HG02885 (cell line): ENCODE measurements at regions not wholly inside any gene's neighbourhood (a gene's known extent, or its start where the extent isn't known, plus 50 kb on each side); places are given as distances from the start of the nearest gene placed in this dataset.

ENCODE experiments used
- ATAC-seq: cut with Tn5 transposase; IDR thresholded peaks from one replicate; pipeline ENCODE4 v1.9.1; 2021; ENCODE audit warnings: mild to moderate bottlenecking; ENCODE audit not compliant: unreplicated experiment, poor library complexity

DNA sequence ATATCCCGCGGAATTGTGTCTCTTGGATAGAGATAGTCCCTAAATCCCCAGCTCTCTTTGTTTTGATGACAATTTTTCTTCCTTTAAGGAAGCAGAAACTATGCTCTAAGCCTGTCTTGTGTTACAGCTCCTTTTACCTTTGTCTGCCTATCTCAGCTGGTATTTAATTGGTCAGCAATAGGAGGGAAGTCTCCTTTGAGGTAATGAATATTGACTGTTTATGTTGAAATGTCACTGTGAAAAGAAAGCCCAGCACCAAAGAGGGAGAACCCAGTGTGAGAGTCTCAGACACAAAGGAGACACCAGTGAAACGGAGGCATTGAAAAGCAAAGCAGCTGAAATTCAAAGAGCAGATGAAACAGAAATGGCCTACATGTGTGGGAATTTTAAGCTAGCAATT, 372.6 kb downstream of the NR2F2 start:
- ATAC-seq, result no peak

DNA sequence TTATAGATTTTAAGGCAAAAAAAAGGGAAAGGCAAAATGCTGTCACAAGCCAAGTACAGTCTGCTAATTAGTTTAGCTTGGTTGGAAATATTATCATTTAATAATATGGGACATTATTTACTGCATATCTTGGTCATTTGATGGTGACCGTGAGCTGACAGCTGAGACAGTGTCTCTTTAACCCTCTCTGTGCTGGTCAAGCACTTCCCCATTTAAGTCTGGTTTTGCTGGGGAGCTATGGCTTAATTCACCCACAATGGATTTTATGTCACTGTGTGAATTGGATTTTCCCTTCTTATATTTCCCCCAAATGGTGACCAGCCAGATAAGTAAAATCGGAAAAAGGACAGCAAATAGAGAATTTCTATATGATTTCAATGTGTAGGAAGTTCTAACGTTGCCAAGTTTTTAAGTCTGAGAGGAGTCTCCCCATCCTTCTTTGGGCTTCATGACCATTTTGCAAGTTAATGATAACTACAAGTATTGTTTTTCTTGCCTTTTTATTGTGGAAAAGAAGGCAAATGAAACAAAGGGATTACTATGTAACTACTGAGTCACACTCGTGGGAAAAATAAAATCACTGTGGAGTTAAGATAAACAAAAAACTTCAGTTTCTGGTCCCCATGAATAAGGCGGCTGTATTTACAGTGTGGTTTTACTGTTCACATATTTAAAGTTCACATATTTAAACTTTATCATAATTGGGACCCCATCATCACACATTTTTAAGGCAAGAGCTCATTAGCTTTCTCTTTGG, 373.5 kb downstream of the NR2F2 start:
- ATAC-seq, result no peak

DNA sequence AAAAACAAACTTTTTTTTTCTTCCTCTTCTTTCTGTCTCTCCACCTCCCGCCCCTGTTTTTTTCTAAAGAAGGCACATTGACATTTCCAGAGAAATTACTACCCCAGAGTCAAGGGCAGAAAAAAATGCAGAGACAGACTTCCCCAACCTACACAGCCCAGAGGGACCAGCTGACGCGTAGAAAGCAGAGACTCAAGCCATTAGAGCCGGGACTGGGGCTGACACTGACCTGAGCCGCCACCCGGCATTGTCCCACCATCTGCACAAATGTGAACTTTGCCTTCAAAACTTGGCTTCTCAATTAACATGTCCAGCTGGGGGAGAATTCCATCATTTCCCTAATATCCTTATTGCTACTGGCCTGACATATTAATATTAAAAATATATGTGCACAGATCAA, 385.6 kb downstream of the NR2F2 start:
- ATAC-seq, result no peak

DNA sequence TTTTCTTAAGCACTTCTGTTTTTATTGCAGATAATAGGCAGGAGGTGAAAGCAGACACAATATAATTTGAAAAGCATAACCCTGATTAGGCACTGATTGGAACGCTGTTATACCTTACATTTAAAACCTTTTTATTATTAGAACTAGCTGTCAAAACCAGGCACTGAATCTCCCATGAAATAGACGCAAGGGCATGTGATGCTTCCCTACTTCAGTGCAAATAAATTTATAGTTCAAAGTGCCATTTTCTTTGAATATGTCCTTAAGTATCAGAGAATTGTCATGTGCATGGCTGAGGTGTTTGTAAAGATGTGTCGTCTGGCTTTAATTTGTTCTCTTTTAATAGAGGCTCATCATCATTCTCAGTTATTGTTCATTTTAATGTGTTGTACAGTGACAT, 386.0 kb downstream of the NR2F2 start:
- no peak for ATAC-seq

DNA sequence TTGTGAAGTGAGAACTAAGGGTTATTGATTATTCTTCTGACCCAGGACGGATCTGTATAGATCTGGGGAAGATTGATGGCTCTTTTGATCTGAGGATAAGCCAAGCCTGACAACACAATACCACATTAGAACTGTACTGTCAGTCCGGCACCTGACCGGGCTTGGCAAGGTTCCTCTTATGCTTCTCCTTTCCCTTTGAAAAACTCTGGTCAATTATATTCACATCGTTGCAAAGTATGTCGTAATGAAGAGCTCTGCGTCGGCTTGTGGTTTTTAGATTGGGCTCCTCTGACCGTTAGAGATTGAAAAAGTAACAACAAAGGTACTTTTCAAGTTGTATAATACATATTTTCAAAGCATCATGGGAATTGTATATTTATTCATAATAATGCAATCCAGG, 389.8 kb downstream of the NR2F2 start:
- no peak for ATAC-seq

DNA sequence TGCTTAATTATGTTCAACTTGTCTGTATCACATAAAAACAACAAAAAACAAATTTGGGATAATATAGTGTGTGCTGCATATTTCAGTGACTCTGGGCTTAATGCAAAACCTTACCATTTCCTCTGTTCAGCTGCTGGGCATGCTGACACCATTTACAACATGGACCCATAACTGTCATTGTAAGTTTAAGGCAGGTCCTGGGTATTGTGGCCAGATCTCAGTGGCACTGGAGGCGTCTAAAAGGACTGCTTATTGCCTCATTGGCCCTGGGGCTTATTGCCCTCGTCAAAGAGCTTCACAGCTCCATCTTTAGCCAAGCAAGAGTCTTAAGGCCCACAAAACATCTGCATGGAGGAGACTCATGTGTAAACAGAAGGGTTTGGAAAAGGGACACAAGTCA, 390.2 kb downstream of the NR2F2 start:
- no peak for ATAC-seq

DNA sequence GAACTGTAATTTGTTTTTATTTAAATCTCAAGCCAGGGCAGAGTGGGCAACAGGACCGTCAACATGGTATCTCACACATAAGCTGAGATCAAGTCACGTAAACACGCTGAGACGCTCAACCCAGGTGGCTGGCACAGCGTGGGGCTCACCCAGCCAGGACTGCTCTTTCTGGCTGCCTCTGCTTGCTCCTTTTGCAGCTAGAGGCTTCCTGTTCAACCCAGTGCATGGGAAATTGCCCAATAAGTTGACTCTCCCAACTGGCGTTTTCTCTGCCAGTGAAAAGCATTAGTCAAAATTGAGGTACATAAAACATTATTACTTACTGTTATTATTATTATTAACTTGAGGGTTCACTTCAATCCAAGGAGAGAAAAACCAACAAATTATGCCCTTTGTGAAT, 398.1 kb downstream of the NR2F2 start:
- no peak for ATAC-seq

DNA sequence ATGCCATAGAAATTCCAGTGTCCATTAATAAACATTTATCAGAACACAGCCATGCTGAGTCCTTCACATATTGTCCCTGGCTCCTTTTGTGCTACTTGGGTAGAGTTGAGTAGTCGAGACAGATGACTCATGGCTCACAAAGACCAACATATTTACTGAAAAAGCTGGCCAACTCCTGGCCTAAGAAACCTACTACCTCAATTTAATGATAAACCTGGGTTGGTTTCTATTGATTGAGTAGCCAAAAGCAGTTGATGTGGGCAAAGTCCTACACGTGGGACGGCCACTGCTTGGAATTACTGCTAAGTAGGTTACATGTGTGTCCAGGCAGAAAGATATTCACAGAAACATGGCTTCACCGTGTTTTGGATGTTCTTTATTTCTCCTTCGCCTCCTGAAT, 402.2 kb downstream of the NR2F2 start:
- no peak for ATAC-seq

DNA sequence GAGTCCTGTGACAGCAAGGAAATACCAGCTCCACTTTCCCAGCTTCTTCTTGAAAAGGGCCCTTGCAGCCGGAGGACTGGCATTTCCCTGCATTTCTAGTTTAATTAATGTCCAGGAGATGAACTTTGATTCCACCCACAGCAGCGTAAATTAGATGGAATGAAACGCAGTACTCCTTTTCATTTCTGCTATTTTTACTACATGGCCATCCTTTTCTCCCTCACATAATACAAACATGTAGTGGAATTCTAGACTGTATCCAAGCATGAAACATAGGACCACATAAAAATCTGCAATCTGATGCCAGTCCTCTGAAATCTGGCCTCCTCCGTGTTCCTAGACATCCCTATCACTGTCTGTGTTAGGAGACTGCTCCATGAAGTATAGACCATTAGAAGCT, 403.2 kb downstream of the NR2F2 start:
- ATAC-seq, result no peak

DNA sequence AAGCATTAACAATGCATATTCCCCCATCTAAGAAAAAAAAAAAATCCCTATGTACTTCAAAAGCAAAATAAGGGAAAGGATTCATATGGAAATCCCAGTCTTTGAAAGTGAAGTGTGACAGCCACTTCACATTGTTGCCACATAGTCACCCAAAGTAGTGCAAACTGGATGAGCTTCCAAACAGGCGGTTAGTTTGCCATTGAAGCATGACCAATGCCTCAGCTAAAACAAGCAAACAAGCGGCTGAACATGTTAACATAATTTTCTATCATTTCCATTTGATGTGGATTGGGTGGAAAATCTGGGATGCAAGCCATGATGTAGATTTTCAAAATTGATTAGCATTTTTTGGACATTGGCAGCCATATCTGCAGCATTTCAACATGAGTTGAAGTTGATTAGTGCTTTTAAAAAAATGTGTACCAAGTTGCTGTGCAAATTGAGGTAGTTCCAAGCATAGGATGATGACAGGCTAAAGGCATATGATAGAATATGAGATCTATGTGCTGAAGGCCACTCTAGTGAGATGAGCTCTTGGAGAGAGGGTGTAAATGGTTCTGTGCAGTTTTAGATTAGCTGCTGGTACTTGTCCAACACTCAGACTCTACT, 405.2 kb downstream of the NR2F2 start:
- ATAC-seq, result no peak

DNA sequence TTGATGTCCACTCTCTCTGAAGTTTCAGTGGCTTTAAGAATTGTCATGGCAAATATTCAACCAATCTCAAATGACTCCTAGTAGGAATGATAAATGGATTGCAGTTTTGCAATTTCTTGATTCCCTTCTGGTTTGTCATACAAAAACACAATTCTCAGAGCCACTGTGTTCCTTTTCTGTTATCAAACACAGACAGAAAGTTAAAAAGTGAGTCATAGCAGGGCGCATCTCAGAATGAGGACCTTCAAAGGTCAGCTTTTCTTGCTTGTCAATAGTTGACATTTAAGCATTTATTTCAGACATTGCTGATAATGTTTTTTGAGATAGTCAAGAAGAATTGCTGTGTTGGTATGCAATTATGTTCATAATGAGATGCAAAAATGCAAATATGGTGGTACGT, 405.9 kb downstream of the NR2F2 start:
- ATAC-seq, result no peak

DNA sequence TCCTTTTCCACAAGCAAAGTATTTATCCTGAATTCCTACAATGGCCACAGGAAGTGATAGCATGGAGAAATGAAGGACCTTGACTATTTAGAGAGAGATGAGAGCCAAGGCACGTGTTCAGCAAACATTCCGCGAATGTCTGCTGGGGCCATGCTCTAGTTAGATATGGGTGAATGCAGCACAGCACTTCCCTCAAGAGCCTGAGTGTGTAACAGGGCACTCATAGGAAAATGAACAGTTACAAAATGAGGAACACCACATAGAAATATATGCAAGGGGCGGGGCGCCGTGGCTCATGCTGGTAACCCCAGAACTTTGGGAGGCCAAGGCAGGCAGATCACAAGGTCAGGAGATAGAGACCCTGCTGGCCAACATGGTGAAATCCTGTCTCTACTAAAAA, 406.9 kb downstream of the NR2F2 start:
- no peak for ATAC-seq

DNA sequence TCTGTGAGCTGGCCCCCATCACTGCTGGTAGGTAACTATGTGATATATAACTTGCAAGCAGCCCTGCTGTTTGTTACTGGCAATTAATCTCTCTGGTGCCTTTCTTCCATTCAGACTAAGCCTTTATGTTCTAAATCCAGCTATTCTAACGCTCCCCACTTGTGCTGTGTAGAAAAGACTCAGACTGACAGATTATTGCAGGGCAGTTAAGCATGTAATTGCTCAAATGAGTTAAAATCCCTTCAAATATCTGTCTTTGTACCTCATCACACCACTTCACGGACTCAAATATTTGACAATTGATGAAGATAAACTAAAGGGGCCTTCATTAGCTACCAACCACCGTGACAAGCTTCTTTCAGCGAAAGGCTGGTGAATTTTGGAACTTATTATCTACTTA, 416.2 kb downstream of the NR2F2 start:
- ATAC-seq, result no peak

DNA sequence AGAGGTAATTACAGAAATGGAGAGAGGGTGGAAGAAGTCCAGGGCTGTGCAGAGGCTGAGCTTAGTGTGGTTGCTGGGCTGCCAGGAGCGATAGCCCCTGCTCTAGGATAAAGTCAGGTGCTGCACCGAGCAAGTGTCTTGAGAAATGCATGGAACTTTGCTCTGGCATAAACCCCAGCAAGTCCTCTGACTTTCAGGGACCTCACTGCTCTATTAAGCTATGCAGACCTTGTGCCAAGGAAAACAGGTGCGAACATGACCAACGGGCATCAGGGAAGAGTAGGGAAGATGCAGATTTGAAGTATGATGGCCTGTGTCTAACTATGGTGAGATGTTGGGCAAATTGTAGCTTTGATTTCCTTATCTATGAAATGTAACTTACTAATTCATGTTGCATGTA, 416.8 kb downstream of the NR2F2 start:
- ATAC-seq, result no peak

DNA sequence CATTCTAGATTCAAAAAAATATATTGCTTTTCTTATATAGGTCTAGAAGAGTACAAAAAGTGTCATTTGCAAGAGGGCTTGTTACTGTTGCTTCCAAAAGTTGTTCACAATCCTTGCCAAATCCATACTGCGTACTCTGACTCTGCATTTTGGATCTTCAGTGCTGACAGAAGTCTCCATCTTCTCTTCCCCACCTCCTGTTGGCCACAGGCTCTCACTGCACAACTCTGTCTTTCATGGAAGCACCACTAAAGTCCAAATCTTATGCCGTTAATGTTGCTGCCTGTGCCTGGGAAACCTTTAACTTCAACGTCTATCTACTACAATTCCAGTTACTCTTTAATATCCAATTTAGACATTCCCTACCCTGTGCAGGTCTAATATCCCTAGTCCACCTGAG, 419.9 kb downstream of the NR2F2 start:
- no peak for ATAC-seq

DNA sequence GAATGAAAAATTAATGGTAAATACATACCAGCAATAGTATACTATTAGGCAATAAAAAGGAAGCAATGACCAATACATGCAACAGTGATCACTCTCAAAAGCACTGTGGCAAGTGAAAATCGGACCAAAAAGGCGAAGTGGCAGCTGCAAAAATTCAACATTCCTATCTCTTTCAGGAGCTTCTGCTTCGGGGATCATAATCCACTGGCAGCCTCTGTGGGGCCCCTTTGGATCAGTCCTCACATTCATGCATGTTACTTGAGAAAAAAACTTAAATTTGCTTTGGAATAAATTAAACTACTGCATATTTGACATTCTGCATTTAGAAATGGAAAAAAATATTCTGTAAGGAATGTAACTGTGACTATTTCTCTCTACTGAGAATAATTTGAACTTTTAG, 425.6 kb downstream of the NR2F2 start:
- ATAC-seq, result no peak

DNA sequence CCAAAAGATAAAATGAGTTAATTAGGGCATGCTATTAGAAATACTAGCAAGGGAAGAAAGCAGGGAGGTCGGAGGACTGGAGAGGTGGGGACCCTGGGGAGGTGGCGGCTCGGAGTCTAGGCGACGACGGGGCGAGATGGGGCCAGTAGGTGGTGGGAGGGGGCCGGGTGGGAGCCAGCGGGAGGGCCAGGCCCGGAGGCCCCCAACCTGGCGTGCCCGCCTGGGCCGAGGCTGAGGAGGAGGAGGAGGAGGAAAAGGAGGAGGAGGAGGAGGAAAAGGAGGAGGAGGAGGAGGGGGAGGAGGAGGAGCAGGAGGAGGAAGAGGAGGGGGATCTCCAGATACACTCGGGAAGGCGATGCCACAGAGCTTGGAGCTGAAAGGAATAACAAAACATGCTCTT, 426.2 kb downstream of the NR2F2 start:
- ATAC-seq, result no peak

DNA sequence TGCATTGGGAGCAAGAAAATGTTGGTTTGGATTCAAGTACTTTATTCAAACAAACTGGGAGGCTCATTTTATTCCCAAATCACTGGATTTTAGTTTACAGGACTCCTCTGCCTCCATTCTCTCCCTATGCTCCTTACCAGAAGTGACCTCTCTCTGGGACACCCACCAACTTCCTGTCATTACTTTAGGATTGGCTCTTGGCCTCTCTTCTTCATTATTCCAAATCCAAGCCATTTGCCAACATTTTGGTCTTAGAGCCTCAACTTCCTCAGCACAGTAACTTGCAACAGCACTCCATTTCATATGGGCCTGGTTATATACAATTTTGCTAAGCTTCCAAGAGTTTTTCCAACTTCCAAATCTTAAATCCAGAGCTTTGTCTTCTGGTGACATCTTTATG, 432.1 kb downstream of the NR2F2 start:
- ATAC-seq, result no peak

DNA sequence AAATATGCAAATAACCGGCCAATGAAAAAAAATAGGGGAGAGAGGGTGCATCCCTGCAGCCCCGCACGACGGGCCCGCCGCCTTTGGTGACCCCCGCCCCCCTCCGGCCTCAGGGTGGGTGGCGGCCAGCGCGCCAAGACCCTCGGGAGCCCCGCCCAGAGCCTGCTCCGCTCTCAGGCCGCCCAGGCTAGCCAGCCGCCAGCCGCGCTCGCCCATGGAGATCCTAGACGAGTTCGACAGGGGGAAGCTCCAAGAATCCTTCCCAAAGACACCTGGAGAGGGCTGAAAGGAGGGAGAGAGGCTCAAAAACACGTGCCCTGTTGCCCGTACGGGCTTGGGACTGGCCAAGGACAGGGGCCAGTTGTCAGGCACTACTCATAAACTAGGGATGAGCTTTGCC, 434.0 kb downstream of the NR2F2 start:
- no peak for ATAC-seq

DNA sequence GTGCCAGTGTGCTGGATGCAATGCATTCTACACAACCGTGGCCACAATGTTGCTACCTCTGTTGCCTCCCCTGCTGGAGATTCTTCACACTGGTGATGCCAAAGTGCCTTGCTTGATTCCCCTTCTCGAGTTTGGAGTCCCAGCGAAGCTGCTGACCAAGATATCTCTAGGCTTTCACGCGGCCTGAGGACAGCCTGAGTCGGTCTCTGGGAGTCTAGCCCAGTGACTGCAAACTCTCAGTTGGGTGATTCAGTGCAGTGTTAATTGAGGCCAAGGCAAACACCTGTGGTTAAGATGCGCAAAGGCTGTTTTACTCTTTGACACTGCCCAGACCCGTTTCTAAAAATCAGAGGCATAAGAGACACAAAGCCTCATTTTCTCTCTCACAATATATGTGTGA, 434.4 kb downstream of the NR2F2 start:
- no peak for ATAC-seq

DNA sequence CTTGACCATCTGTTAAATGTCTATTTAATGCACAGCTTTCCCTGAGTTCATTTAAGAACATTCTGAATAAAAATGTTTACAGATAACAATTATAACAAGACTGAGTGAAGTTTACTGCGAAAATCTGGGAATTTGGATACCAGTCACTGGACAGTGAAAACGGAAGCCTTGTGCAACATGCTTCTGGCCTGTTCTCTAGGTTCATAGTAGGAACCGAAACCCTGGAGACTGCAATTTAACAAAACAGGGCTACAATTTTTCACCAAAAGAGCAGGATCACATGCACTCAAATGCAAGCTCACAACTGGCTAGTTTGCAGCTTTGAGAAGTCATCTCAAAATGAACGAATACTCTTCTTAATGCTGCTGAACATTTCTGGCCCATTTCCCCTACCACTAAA, 435.9 kb downstream of the NR2F2 start:
- ATAC-seq, result no peak

DNA sequence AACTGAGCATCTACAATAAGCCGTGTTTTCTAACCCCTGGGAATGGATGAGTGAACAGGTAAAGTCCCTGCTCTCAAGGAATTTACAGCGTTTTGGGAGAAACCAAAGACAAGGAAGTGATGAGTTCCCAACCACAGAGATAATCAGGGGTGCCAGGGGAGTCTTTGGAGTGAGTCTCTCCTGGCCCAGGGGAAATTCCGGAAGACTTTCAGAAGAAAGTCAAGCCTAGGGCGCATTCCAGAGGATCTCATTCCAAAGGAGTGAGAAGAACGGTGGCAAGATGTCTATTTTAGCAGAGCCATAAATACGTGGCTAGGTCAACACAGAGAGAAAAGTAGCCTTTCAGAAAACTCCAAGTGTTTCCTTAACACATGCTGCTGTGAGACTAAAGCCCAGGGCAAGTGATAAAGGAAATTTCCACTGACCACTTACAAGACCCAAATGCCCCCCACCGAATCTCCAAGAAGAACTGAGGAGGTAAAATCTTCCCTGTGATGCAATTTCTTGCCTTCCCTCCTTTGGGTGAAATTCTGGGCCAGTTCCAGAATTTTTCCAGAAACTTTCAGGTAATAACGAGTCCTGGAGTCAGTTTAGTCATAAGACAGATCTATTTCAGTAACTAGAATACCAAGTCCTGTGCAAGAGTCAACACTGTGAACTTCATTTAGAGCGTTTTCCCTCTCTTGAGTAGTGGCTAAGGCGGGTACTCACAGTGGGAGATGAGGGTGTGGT, 437.4 kb downstream of the NR2F2 start:
- ATAC-seq, result no peak
